HL-60 (cell line): ENCODE measurements at regions not wholly inside any gene's neighbourhood (a gene's known extent, or its start where the extent isn't known, plus 50 kb on each side); places are given as distances from the start of the nearest gene placed in this dataset.

Experiments used
- CTCF ChIP-seq: IDR thresholded peaks from one replicate; pipeline ENCODE4 v1.5.1; 2011; ENCODE audit warnings: low read length, control low read depth, inconsistent platforms; ENCODE audit not compliant: insufficient read depth
- POLR2AphosphoS5 ChIP-seq: IDR thresholded peaks from 2 replicates; pipeline ENCODE4 v1.6.1; 2012; ENCODE audit warnings: low read depth
- TF ChIP-seq, protein P1 (sequence below): IDR thresholded peaks from 2 replicates; pipeline ENCODE4 v1.6.1; 2012; ENCODE audit warnings: low read depth; ENCODE audit not compliant: insufficient replicate concordance

DNA sequence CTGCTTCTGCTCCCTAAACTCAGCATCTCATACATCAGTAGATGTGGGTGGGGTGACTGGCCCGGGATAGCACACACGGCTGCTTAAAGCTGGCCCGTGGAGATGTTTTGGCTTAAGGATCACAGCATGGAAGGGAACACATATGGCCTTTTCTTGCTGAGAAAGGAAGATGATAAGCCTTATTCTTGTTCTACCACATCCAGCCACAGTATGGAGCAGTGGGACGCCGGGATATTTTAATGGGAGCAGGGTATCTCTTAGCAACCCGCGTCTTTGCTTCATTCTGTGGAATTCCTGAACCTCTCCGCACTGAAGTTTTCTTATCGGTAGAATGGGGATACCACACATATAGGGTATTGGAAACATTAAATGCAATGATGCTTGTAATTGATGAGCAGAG lies 94.1 kb upstream of the PROK2 start:
- TF ChIP-seq CTCF (no peak), POLR2AphosphoS5 (no peak)
- TF ChIP-seq, protein P1, sequence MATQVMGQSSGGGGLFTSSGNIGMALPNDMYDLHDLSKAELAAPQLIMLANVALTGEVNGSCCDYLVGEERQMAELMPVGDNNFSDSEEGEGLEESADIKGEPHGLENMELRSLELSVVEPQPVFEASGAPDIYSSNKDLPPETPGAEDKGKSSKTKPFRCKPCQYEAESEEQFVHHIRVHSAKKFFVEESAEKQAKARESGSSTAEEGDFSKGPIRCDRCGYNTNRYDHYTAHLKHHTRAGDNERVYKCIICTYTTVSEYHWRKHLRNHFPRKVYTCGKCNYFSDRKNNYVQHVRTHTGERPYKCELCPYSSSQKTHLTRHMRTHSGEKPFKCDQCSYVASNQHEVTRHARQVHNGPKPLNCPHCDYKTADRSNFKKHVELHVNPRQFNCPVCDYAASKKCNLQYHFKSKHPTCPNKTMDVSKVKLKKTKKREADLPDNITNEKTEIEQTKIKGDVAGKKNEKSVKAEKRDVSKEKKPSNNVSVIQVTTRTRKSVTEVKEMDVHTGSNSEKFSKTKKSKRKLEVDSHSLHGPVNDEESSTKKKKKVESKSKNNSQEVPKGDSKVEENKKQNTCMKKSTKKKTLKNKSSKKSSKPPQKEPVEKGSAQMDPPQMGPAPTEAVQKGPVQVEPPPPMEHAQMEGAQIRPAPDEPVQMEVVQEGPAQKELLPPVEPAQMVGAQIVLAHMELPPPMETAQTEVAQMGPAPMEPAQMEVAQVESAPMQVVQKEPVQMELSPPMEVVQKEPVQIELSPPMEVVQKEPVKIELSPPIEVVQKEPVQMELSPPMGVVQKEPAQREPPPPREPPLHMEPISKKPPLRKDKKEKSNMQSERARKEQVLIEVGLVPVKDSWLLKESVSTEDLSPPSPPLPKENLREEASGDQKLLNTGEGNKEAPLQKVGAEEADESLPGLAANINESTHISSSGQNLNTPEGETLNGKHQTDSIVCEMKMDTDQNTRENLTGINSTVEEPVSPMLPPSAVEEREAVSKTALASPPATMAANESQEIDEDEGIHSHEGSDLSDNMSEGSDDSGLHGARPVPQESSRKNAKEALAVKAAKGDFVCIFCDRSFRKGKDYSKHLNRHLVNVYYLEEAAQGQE = no peak
